ENCODE measurements at regions not wholly inside any gene's neighbourhood (a gene's known extent, or its start where the extent isn't known, plus 50 kb on each side); places are given as distances from the start of the nearest gene placed in this dataset.
"Not testable (repeated sequence)": the region's sequence is repeated elsewhere in the genome, so short reads cannot be mapped to it uniquely, and the experiment has no call there.

GRCh38 chr16:32084656-32085401 is 168.3 kb upstream of the TP53TG3D start:
- H3K27me3 ChIP-seq (ENCODE audit: insufficient read depth, low read length, poor library complexity, severe bottlenecking); H3K4me1 Mint-ChIP-seq; H3K36me3 ChIP-seq (ENCODE audit: insufficient read depth, low read length); POLR2A ChIA-PET; H3K9me3 Mint-ChIP-seq; H3K36me3 Mint-ChIP-seq; CTCF ChIA-PET; H3K9me3 ChIP-seq (ENCODE audit: low read length); H3K4me3 ChIP-seq (ENCODE audit: low read length); H3K4me1 ChIP-seq (ENCODE audit: insufficient read depth, low read length); H3K27ac ChIP-seq (ENCODE audit: low read depth, low read length): not testable (repeated sequence)
- Mint-ChIP-seq H3K27ac (peak overlapping the region in 1 of 8 donors; percentile 52), H3K4me3 (peak overlapping the region in 5 of 7 donors; percentile 49 to 88 (median 73)), H3K27me3 (peaks cover 0 to 10% of the 10 kb centered on the region in 2 donors)
- peak in 4 of 5 donors; percentile 5 to 36 (median 14) for DNase-seq

DNA sequence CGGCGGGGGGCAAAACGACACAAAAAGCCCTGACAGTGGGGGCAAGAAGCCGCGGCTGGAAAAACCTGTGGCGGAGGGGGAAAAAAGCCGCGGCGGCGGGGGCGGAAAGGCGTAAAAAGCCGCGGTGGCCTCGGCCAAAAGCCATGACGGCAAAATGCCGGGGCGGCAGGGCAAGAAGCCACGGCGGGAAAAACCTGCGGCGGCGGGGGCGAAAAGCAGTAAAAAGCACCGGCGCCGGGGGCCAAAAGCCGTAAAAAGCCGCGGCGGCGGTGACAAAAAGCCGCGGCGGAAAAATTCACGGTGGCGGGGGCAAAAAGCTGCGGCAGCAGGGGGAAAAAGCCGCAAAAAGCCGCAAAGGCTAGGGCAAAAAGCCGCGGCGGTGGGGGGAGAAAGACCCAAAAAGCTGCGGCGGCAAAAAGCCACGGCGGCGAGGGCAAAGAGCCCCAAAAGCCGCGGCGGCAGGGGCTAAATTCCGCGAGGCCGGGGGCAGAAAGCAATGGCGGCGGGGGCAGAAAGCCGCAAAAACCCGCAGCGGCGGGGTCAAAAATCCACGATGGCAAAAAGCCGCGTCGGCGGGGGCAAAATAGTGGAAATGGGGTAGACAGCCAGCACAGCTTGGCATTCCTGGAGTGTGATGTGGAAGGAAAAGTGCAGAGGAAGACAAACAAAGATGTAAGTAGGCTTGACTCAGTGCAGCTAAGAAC is 167.5 kb upstream of the TP53TG3D start:
- Mint-ChIP-seq H3K4me3 (peak overlapping the region; percentile 27 to 88 (median 71)), H3K27ac (peak overlapping the region in 1 of 8 donors; percentile 33), H3K27me3 (peaks cover 0 to 10% of the 10 kb centered on the region in 2 donors)
- H3K27me3 ChIP-seq (ENCODE audit: insufficient read depth, low read length, poor library complexity, severe bottlenecking); H3K4me1 Mint-ChIP-seq; H3K9me3 Mint-ChIP-seq; CTCF ChIA-PET; H3K36me3 ChIP-seq (ENCODE audit: insufficient read depth, low read length); H3K4me3 ChIP-seq (ENCODE audit: low read length); H3K4me1 ChIP-seq (ENCODE audit: insufficient read depth, low read length); H3K36me3 Mint-ChIP-seq; H3K27ac ChIP-seq (ENCODE audit: low read depth, low read length); POLR2A ChIA-PET; H3K9me3 ChIP-seq (ENCODE audit: low read length): not testable (repeated sequence)
- DNase-seq: peak; percentile 12 to 47 (median 19)

DNA sequence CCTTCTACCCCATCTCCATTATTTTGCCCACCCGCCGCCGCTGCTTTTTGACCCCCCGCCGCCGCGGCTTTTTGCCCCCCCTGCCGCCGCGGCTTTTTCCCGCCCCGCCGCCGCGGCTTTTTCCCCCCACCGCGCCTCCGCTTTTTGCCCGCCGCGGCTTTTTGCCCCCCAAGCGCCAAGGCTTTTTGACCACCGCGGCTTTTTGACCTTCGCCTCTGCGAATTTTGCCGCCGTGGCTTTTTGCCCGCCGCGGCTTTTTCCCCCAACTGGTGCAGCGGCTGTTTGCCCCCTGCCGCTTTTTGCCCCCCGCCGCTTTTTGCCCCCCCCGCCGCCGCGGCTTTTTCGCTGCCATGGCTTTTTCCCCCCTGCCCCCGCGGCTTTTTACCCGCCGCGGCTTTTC is 137.5 kb upstream of the TP53TG3D start:
- peak in 1 of 5 donors; percentile 26 for DNase-seq
- H3K4me1 Mint-ChIP-seq; H3K9me3 Mint-ChIP-seq; H3K27ac Mint-ChIP-seq; H3K27me3 Mint-ChIP-seq; CTCF ChIA-PET; H3K4me3 ChIP-seq (ENCODE audit: low read length); H3K27me3 ChIP-seq (ENCODE audit: insufficient read depth, low read length, poor library complexity, severe bottlenecking); H3K4me1 ChIP-seq (ENCODE audit: insufficient read depth, low read length); H3K36me3 Mint-ChIP-seq; H3K27ac ChIP-seq (ENCODE audit: low read depth, low read length); H3K36me3 ChIP-seq (ENCODE audit: insufficient read depth, low read length); H3K9me3 ChIP-seq (ENCODE audit: low read length): not testable (repeated sequence)
- POLR2A ChIA-PET: interaction anchor here (0.6 kb wide), 1 partner anchor 939 kb away, joined by 3 read pairs; no protein-coding TSS in a partner anchor
- H3K4me3 Mint-ChIP-seq: peak overlapping the region in 5 of 7 donors; percentile 45 to 63 (median 56)

DNA sequence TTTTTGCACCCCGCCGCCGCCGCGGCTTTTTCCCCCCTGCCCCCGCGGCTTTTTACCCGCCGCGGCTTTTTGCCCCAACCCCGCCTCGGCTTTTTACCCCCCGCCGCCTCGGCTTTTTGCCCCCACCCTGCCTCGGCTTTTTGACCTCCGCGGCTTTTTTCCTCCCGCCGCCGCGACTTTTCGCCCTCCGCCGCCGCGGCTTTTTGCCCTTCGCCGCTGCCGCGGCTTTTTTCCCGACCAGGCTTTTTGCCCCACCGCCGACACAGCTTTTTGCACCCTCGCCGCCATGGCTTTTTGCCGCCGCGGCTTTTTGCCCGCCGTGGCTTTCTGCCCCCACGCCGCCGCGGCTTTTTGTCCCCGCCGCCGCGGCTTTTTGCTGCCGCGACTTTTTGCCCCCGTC is 137.0 kb upstream of the TP53TG3D start:
- Mint-ChIP-seq H3K9me3 (peaks cover 0 to 3% (median 2%) of the 10 kb centered on the region in 5 donors), H3K36me3 (no peaks in the 10 kb centered on the region), H3K27me3 (peaks cover 4 to 7% of the 10 kb centered on the region in 2 donors), H3K4me1 (no peaks in the 10 kb centered on the region), H3K4me3 (peak overlapping the region in 4 of 7 donors; percentile 54 to 72 (median 64)), H3K27ac (no peak overlapping the region)
- Histone ChIP-seq H3K27me3 (ENCODE audit: insufficient read depth, low read length, poor library complexity, severe bottlenecking) (no peaks in the 10 kb centered on the region), H3K4me3 (ENCODE audit: low read length) (no peak overlapping the region), H3K27ac (ENCODE audit: low read depth, low read length) (no peak overlapping the region), H3K9me3 (ENCODE audit: low read length) (no peaks in the 10 kb centered on the region), H3K36me3 (ENCODE audit: insufficient read depth, low read length) (no peaks in the 10 kb centered on the region), H3K4me1 (ENCODE audit: insufficient read depth, low read length) (no peaks in the 10 kb centered on the region)
- CTCF ChIA-PET: no interaction called here
- POLR2A ChIA-PET: interaction anchor here (0.6 kb wide), 1 partner anchor 939 kb away, joined by 3 read pairs; no protein-coding TSS in a partner anchor
- peak in 4 of 5 donors; percentile 1 to 43 (median 3) for DNase-seq

DNA sequence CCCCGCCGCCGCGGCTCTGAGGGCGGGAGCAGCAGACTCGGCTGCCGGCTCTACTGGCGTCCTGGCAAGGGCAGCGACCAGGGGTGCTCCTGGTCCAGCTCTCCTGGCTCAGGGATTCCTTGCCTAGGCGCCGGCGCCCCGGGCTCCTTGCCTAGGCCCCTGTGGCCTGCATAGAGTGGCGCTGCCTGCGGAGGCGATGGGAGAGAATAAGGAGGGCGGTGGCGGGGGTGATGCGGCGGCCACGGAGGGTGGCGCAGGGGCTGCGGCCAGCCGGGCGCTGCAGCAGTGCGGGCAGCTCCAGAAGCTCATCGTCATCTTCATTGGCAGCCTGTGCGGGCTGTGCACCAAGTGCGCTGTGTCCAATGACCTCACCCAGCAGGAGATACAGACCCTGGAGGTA is 136.6 kb upstream of the TP53TG3D start:
- H3K36me3 Mint-ChIP-seq; H3K4me1 ChIP-seq (ENCODE audit: insufficient read depth, low read length); H3K4me1 Mint-ChIP-seq; CTCF ChIA-PET; H3K9me3 Mint-ChIP-seq; H3K27ac Mint-ChIP-seq; H3K4me3 ChIP-seq (ENCODE audit: low read length); DNase-seq; H3K27ac ChIP-seq (ENCODE audit: low read depth, low read length); H3K36me3 ChIP-seq (ENCODE audit: insufficient read depth, low read length); H3K9me3 ChIP-seq (ENCODE audit: low read length); POLR2A ChIA-PET; H3K27me3 ChIP-seq (ENCODE audit: insufficient read depth, low read length, poor library complexity, severe bottlenecking); H3K27me3 Mint-ChIP-seq: not testable (repeated sequence)
- peak overlapping the region in 4 of 7 donors; percentile 44 to 72 (median 64) for H3K4me3 Mint-ChIP-seq

DNA sequence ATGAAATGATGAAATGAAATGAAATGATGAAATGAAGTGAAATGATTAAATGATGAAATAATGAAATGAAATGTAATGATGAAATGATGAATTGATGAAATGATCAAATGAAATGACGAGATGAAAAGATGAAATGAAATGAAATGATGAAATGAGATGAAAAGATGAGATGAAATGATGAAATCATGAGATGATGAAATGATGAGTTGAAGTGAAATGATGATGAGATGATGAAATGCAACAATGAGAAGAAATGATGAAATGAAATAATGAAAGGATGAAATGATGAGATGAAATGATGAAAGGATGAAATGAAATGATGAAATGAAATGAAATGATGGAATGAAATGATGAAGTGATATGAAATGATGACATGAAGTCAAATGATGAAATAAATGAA is 132.7 kb upstream of the TP53TG3D start:
- H3K9me3 ChIP-seq (ENCODE audit: low read length); DNase-seq; H3K27ac ChIP-seq (ENCODE audit: low read depth, low read length); CTCF ChIA-PET; H3K36me3 Mint-ChIP-seq; H3K36me3 ChIP-seq (ENCODE audit: insufficient read depth, low read length); H3K27me3 Mint-ChIP-seq; H3K27me3 ChIP-seq (ENCODE audit: insufficient read depth, low read length, poor library complexity, severe bottlenecking); H3K4me3 Mint-ChIP-seq; H3K4me1 Mint-ChIP-seq; H3K27ac Mint-ChIP-seq; H3K4me3 ChIP-seq (ENCODE audit: low read length); H3K4me1 ChIP-seq (ENCODE audit: insufficient read depth, low read length); POLR2A ChIA-PET; H3K9me3 Mint-ChIP-seq: not testable (repeated sequence)

GRCh38 chr16:32120779-32121178 is 132.3 kb upstream of the TP53TG3D start:
- CTCF ChIA-PET; H3K9me3 ChIP-seq (ENCODE audit: low read length); H3K27me3 Mint-ChIP-seq; H3K4me3 Mint-ChIP-seq; DNase-seq; H3K4me1 ChIP-seq (ENCODE audit: insufficient read depth, low read length); POLR2A ChIA-PET; H3K27ac Mint-ChIP-seq; H3K36me3 Mint-ChIP-seq; H3K27me3 ChIP-seq (ENCODE audit: insufficient read depth, low read length, poor library complexity, severe bottlenecking); H3K4me1 Mint-ChIP-seq; H3K4me3 ChIP-seq (ENCODE audit: low read length); H3K27ac ChIP-seq (ENCODE audit: low read depth, low read length); H3K36me3 ChIP-seq (ENCODE audit: insufficient read depth, low read length); H3K9me3 Mint-ChIP-seq: not testable (repeated sequence)

- H3K36me3 Mint-ChIP-seq; H3K9me3 Mint-ChIP-seq; DNase-seq; H3K9me3 ChIP-seq (ENCODE audit: low read length); H3K27me3 Mint-ChIP-seq; H3K27ac ChIP-seq (ENCODE audit: low read depth, low read length); H3K27me3 ChIP-seq (ENCODE audit: insufficient read depth, low read length, poor library complexity, severe bottlenecking); H3K4me3 Mint-ChIP-seq; CTCF ChIA-PET; H3K4me1 ChIP-seq (ENCODE audit: insufficient read depth, low read length); POLR2A ChIA-PET; H3K4me3 ChIP-seq (ENCODE audit: low read length); H3K4me1 Mint-ChIP-seq; H3K27ac Mint-ChIP-seq; H3K36me3 ChIP-seq (ENCODE audit: insufficient read depth, low read length): not testable (repeated sequence)
These were observed 131.7 kb upstream of the TP53TG3D start for GRCh38 chr16:32121273-32121900.
